Epithelial cell of proximal tubule (primary cell): ENCODE measurements at regions not wholly inside any gene's neighbourhood (a gene's known extent, or its start where the extent isn't known, plus 50 kb on each side); places are given as distances from the start of the nearest gene placed in this dataset.

Source experiments
- DNase-seq: peaks from one replicate; pipeline ENCODE4 v3.0.0-alpha.2; 2011; ENCODE audit warnings: low read depth
- H3K4me3 ChIP-seq: 2 replicates; pipeline ENCODE4 v1.5.1; 2011; ENCODE audit warnings: low read depth, mild to moderate bottlenecking, low read length
- CTCF ChIP-seq: conservative IDR thresholded peaks from 2 replicates; pipeline ENCODE4 v1.5.1; 2012; ENCODE audit warnings: low read depth, mild to moderate bottlenecking, low read length

GRCh38 chr14:101102875-101103274 lies 199.4 kb upstream of the RTL1 start:
- H3K4me3 ChIP-seq = no peak overlapping the region
- DNase-seq = no peak
- TF ChIP-seq CTCF = no peak

GRCh38 chr14:101103321-101103901 lies 199.9 kb upstream of the RTL1 start:
- no peak for DNase-seq
- no peak for TF ChIP-seq CTCF
- no peak overlapping the region for H3K4me3 ChIP-seq

- no peak overlapping the region for H3K4me3 ChIP-seq
- no peak for DNase-seq
- no peak for TF ChIP-seq CTCF
These were observed 201.0 kb upstream of the RTL1 start for GRCh38 chr14:101104485-101104884.

GRCh38 chr14:101105045-101105444 lies 201.5 kb upstream of the RTL1 start:
- no peak overlapping the region for H3K4me3 ChIP-seq
- no peak for DNase-seq
- no peak for TF ChIP-seq CTCF

- TF ChIP-seq CTCF = no peak
- no peak overlapping the region for H3K4me3 ChIP-seq
- DNase-seq = no peak
These were observed 205.2 kb upstream of the RTL1 start for GRCh38 chr14:101108579-101109346.

GRCh38 chr14:101109347-101109638 lies 205.8 kb upstream of the RTL1 start:
- no peak for DNase-seq
- no peak overlapping the region for H3K4me3 ChIP-seq
- TF ChIP-seq CTCF = no peak
